HG03045 (cell line): ENCODE measurements at regions not wholly inside any gene's neighbourhood (a gene's known extent, or its start where the extent isn't known, plus 50 kb on each side); places are given as distances from the start of the nearest gene placed in this dataset.

Experiments used
- ATAC-seq: cut with Tn5 transposase; IDR thresholded peaks from one replicate; pipeline ENCODE4 v1.9.1; 2021; ENCODE audit warnings: mild to moderate bottlenecking, moderate library complexity; ENCODE audit not compliant: unreplicated experiment

- ATAC-seq = no peak
Measured at GRCh38 chr1:113255720-113256347, 134.5 kb upstream of the MAGI3 start.

DNA sequence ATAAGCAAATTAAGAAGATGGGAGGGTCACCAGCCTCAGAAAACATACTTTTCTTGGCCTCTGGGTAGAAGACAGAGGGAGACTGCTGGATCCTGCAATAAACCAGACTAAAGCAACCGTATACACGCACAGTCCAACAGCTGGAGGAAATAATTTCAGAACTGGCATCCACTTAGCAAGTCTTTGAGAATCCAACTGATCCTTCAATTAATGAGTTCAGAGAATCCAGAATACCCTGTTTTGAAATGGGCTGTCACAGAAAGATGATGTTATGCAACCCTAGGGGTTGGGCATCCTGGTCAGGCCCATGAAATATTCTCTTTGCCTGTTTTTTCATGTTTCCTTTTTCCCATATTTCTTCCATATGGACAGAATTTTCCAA is 134.0 kb upstream of the MAGI3 start:
- no peak for ATAC-seq

DNA sequence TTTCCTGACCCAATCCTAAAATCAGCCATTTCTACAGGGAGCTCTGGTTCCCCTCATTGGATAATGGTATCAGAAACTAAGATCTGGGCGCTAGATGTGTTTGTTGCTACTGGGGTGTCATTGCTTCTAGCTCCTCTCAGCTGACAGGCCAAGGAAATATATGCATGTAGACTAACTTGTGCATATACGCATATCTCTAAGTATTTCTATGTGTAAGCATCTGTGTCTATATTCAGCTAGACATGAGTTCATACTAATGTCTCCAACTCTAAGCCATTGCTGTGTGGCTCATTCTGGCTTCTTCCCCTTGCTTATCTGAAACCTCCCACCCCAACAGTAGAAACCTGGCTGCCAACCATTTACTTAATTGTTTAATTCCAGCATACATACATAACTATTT is 130.3 kb upstream of the MAGI3 start:
- no peak for ATAC-seq

DNA sequence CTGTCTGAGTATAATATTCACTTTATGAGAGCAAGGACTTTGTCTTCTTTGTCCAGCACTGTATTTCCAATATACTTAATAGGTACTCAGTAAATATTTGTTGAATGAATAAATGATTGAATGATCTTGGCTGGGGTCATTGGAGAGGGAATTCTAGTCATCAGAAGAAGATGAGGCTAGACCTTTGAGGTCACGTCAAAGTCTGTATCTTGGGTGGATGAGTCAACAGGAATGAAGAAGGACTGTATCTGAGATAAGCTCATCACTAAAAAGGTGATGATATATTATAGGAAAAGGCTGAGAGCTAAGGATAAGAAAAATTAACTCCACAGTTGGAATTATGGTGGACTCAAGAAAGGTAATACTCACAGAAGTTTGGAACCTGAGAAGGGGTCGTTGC is 125.1 kb upstream of the MAGI3 start:
- no peak for ATAC-seq

- ATAC-seq = no peak
Measured at GRCh38 chr1:113266788-113267187, 123.5 kb upstream of the MAGI3 start.

- no peak for ATAC-seq
Measured at GRCh38 chr1:113269168-113269963, 120.9 kb upstream of the MAGI3 start.

DNA sequence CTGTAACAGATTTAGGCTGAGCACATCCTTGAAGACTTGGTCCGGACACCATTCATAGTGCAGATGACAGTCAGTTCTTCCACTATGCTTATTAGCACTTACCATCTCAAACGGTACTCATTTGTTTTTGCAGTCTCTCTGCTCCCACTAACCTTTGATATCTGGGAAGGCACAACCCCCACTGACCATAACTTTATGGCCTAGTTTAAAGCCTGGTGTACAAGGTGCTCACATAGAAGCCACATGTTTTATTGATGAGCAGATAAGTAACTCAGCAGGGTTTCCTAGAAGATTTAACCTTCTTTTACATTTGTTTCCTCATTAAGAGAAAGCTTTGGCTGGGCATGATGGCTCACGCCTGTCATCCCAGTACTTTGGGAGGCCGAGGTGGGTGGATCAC is 119.3 kb upstream of the MAGI3 start:
- ATAC-seq = no peak

GRCh38 chr1:113275083-113275482 is 115.2 kb upstream of the MAGI3 start:
- no peak for ATAC-seq

- no peak for ATAC-seq
Measured at GRCh38 chr1:113275691-113276090, 114.6 kb upstream of the MAGI3 start.

DNA sequence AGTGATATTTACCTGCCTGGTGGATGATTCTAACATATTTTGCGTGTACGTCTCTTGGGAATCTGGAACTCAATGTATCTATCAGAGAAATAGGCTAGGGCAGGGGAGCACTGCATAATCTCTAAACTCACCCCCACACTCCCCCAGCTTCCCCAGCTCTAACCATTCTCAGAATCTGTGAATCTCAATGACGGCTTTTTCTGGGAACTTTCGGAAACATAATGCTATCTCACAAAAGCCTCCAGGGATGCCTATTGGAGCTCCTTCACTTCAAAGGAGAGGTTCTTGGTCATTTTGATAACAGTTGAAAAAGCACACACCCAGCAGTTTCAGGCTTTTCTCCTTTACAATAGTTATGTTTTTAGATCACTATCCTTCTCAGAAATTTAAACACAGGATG is 113.8 kb upstream of the MAGI3 start:
- no peak for ATAC-seq

DNA sequence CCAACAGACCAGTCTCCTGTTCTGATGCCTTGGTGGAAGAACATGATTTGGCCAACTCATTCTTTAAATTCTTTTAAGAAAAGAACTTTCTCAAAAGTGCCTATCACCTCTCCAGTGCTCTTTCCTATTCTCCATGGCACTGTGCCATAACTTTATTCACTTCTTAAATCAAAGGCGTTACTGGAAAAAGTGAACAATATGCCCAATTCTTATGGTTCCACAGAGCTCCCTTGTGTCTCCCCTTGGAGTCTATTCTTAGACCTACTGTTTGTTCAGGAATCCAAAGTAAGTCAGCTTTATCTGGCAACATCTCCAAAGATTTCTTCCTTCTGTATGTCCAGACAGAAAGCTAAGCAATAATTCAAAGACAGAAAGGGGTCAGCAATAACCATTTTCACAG is 111.9 kb upstream of the MAGI3 start:
- no peak for ATAC-seq

DNA sequence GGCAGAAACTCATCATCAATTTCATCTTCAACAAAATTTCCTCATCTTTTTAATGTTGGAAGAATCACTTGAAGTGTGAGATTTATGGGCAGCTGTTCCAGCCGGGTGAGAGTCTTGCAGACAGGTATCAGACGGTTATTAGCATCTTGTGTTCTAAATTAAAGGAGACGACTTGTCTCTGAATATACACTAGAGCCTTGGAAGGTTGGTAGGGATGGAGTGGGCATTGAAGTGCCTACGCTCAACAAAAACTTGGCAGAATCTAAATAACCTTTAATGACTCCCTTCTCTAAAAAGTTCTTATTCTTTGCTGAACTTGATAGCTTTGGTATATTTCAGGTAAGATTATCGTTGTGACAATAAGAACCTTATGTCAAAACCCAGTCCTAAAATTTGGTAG is 111.5 kb upstream of the MAGI3 start:
- ATAC-seq = no peak

- ATAC-seq = no peak
Measured at GRCh38 chr1:113279776-113280391, 110.4 kb upstream of the MAGI3 start.

GRCh38 chr1:113280581-113280980 is 109.7 kb upstream of the MAGI3 start:
- ATAC-seq = no peak

DNA sequence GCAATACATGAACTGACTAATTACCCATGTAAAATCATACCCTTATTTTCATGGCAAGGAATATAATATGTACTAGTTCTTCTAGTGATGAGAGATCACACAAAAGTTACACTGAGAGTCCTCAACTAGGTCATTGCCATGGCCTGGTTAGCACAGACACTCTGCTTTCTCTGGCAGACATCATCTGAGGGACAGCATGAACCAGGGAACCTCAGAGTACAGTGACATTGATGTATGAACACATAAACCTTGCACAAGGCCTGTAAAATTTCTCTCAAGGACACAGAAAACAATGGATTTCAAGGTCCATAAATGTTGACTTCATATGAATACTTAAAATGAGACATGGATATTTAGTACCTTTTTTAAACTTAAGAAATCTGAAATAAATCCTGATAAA is 108.8 kb upstream of the MAGI3 start:
- ATAC-seq = no peak

GRCh38 chr1:113282008-113282892 is 108.1 kb upstream of the MAGI3 start:
- no peak for ATAC-seq

GRCh38 chr1:113282893-113283285 is 107.4 kb upstream of the MAGI3 start:
- no peak for ATAC-seq

- ATAC-seq = no peak
Measured at GRCh38 chr1:113283914-113284313, 106.4 kb upstream of the MAGI3 start.

- no peak for ATAC-seq
Measured at GRCh38 chr1:113286156-113286555, 104.2 kb upstream of the MAGI3 start.

- ATAC-seq = no peak
Measured at GRCh38 chr1:113291777-113292602, 98.3 kb upstream of the MAGI3 start.
